ENCODE measurements at regions not wholly inside any gene's neighbourhood (a gene's known extent, or its start where the extent isn't known, plus 50 kb on each side); places are given as distances from the start of the nearest gene placed in this dataset.

GRCh38 chr16:87199379-87199778 lies 117.8 kb downstream of the C16orf95 start:
- WGBS, 3 donors = 80 to 87% (median 82%) methylated on average over 3 of the region's 3 CpGs
- DNase-seq = no peak

GRCh38 chr16:87199901-87200300 lies 117.3 kb downstream of the C16orf95 start:
- DNase-seq = no peak
- no peak overlapping the region for H3K4me3 ChIP-seq (ENCODE audit: low read depth in 1 of 3, low read length in 3 of 3)
- no peak for FAIRE-seq
- no peaks in the 10 kb centered on the region for H3K4me1 ChIP-seq (ENCODE audit: control insufficient read depth in 3 of 3, insufficient read depth in 2 of 3, low read depth in 1 of 3, low read length in 2 of 3)
- peaks cover 0 to 3% (median 2%) of the 10 kb centered on the region in 3 donors for H3K27me3 ChIP-seq (ENCODE audit: control insufficient read depth in 3 of 3, insufficient read depth in 3 of 3, low read length in 3 of 3)
- no peaks in the 10 kb centered on the region for H3K36me3 ChIP-seq (ENCODE audit: control insufficient read depth in 3 of 3, insufficient read depth in 2 of 3, low read depth in 1 of 3, low read length in 3 of 3)
- no peak overlapping the region for H3K27ac ChIP-seq (ENCODE audit: low read depth in 1 of 3, low read length in 2 of 3)
- no peaks in the 10 kb centered on the region for H3K9me3 ChIP-seq (ENCODE audit: control insufficient read depth in 2 of 2, insufficient read depth in 1 of 2, low read depth in 1 of 2, low read length in 1 of 2)
- WGBS, 3 donors = 76 to 85% (median 83%) methylated on average over 7 of the region's 7 CpGs

More at GRCh38 chr16:87199379-87199778, 117.8 kb downstream of the C16orf95 start:
- Histone ChIP-seq H3K27ac (ENCODE audit: low read depth in 1 of 3, low read length in 2 of 3) (no peak overlapping the region), H3K4me1 (ENCODE audit: control insufficient read depth in 3 of 3, insufficient read depth in 2 of 3, low read depth in 1 of 3, low read length in 2 of 3) (no peaks in the 10 kb centered on the region), H3K9me3 (ENCODE audit: control insufficient read depth in 2 of 2, insufficient read depth in 1 of 2, low read depth in 1 of 2, low read length in 1 of 2) (no peaks in the 10 kb centered on the region), H3K36me3 (ENCODE audit: control insufficient read depth in 3 of 3, insufficient read depth in 2 of 3, low read depth in 1 of 3, low read length in 3 of 3) (no peaks in the 10 kb centered on the region), H3K4me3 (ENCODE audit: low read depth in 1 of 3, low read length in 3 of 3) (no peak overlapping the region), H3K27me3 (ENCODE audit: control insufficient read depth in 3 of 3, insufficient read depth in 3 of 3, low read length in 3 of 3) (peaks cover 0 to 3% (median 2%) of the 10 kb centered on the region in 3 donors)
- no peak for FAIRE-seq

GRCh38 chr16:87200637-87201036 lies 116.6 kb downstream of the C16orf95 start:
- Histone ChIP-seq H3K9me3 (ENCODE audit: control insufficient read depth in 2 of 2, insufficient read depth in 1 of 2, low read depth in 1 of 2, low read length in 1 of 2) (no peaks in the 10 kb centered on the region), H3K4me1 (ENCODE audit: control insufficient read depth in 3 of 3, insufficient read depth in 2 of 3, low read depth in 1 of 3, low read length in 2 of 3) (no peaks in the 10 kb centered on the region), H3K36me3 (ENCODE audit: control insufficient read depth in 3 of 3, insufficient read depth in 2 of 3, low read depth in 1 of 3, low read length in 3 of 3) (no peaks in the 10 kb centered on the region), H3K4me3 (ENCODE audit: low read depth in 1 of 3, low read length in 3 of 3) (no peak overlapping the region), H3K27me3 (ENCODE audit: control insufficient read depth in 3 of 3, insufficient read depth in 3 of 3, low read length in 3 of 3) (peaks cover 0 to 3% (median 2%) of the 10 kb centered on the region in 3 donors), H3K27ac (ENCODE audit: low read depth in 1 of 3, low read length in 2 of 3) (no peak overlapping the region)
- no peak for DNase-seq
- WGBS, 3 donors = 59 to 77% (median 66%) methylated on average over 3 of the region's 3 CpGs
- FAIRE-seq = no peak

GRCh38 chr16:87201052-87201451 lies 116.1 kb downstream of the C16orf95 start:
- no peak for FAIRE-seq
- 59 to 69% (median 69%) methylated on average over 5 of the region's 5 CpGs for WGBS, 3 donors
- H3K27ac ChIP-seq (ENCODE audit: low read depth in 1 of 3, low read length in 2 of 3) = no peak overlapping the region
- peaks cover 0 to 3% (median 2%) of the 10 kb centered on the region in 3 donors for H3K27me3 ChIP-seq (ENCODE audit: control insufficient read depth in 3 of 3, insufficient read depth in 3 of 3, low read length in 3 of 3)
- H3K9me3 ChIP-seq (ENCODE audit: control insufficient read depth in 2 of 2, insufficient read depth in 1 of 2, low read depth in 1 of 2, low read length in 1 of 2) = no peaks in the 10 kb centered on the region
- H3K4me3 ChIP-seq (ENCODE audit: low read depth in 1 of 3, low read length in 3 of 3) = no peak overlapping the region
- H3K36me3 ChIP-seq (ENCODE audit: control insufficient read depth in 3 of 3, insufficient read depth in 2 of 3, low read depth in 1 of 3, low read length in 3 of 3) = no peaks in the 10 kb centered on the region
- no peak for DNase-seq
- H3K4me1 ChIP-seq (ENCODE audit: control insufficient read depth in 3 of 3, insufficient read depth in 2 of 3, low read depth in 1 of 3, low read length in 2 of 3) = no peaks in the 10 kb centered on the region

GRCh38 chr16:87201790-87202189 lies 115.4 kb downstream of the C16orf95 start:
- H3K27me3 ChIP-seq (ENCODE audit: control insufficient read depth in 3 of 3, insufficient read depth in 3 of 3, low read length in 3 of 3) = peaks cover 0 to 3% (median 2%) of the 10 kb centered on the region in 3 donors
- H3K9me3 ChIP-seq (ENCODE audit: control insufficient read depth in 2 of 2, insufficient read depth in 1 of 2, low read depth in 1 of 2, low read length in 1 of 2) = no peaks in the 10 kb centered on the region
- no peak for DNase-seq
- no peak overlapping the region for H3K4me3 ChIP-seq (ENCODE audit: low read depth in 1 of 3, low read length in 3 of 3)
- no peaks in the 10 kb centered on the region for H3K36me3 ChIP-seq (ENCODE audit: control insufficient read depth in 3 of 3, insufficient read depth in 2 of 3, low read depth in 1 of 3, low read length in 3 of 3)
- no peak for FAIRE-seq
- WGBS, 3 donors = 81 to 94% (median 89%) methylated on average over 2 of the region's 2 CpGs
- no peaks in the 10 kb centered on the region for H3K4me1 ChIP-seq (ENCODE audit: control insufficient read depth in 3 of 3, insufficient read depth in 2 of 3, low read depth in 1 of 3, low read length in 2 of 3)
- H3K27ac ChIP-seq (ENCODE audit: low read depth in 1 of 3, low read length in 2 of 3) = no peak overlapping the region

- H3K27ac ChIP-seq (ENCODE audit: low read depth in 1 of 3, low read length in 2 of 3) = no peak overlapping the region
- H3K36me3 ChIP-seq (ENCODE audit: control insufficient read depth in 3 of 3, insufficient read depth in 2 of 3, low read depth in 1 of 3, low read length in 3 of 3) = no peaks in the 10 kb centered on the region
- H3K9me3 ChIP-seq (ENCODE audit: control insufficient read depth in 2 of 2, insufficient read depth in 1 of 2, low read depth in 1 of 2, low read length in 1 of 2) = no peaks in the 10 kb centered on the region
- H3K4me3 ChIP-seq (ENCODE audit: low read depth in 1 of 3, low read length in 3 of 3) = no peak overlapping the region
- no peaks in the 10 kb centered on the region for H3K4me1 ChIP-seq (ENCODE audit: control insufficient read depth in 3 of 3, insufficient read depth in 2 of 3, low read depth in 1 of 3, low read length in 2 of 3)
- 71 to 89% (median 78%) methylated on average over 4 of the region's 4 CpGs for WGBS, 3 donors
- H3K27me3 ChIP-seq (ENCODE audit: control insufficient read depth in 3 of 3, insufficient read depth in 3 of 3, low read length in 3 of 3) = peaks cover 0 to 3% (median 2%) of the 10 kb centered on the region in 3 donors
- DNase-seq (no peak), FAIRE-seq (no peak)
Measured at GRCh38 chr16:87202346-87202745, 114.8 kb downstream of the C16orf95 start.

- FAIRE-seq = no peak
- H3K27ac ChIP-seq (ENCODE audit: low read depth in 1 of 3, low read length in 2 of 3) = no peak overlapping the region
Measured at GRCh38 chr16:87203060-87203656, 114.0 kb downstream of the C16orf95 start.

GRCh38 chr16:87206646-87207451 lies 110.3 kb downstream of the C16orf95 start:
- Histone ChIP-seq H3K4me3 (ENCODE audit: low read depth in 1 of 3, low read length in 3 of 3) (no peak overlapping the region), H3K4me1 (ENCODE audit: control insufficient read depth in 3 of 3, insufficient read depth in 2 of 3, low read depth in 1 of 3, low read length in 2 of 3) (no peaks in the 10 kb centered on the region), H3K36me3 (ENCODE audit: control insufficient read depth in 3 of 3, insufficient read depth in 2 of 3, low read depth in 1 of 3, low read length in 3 of 3) (no peaks in the 10 kb centered on the region), H3K9me3 (ENCODE audit: control insufficient read depth in 2 of 2, insufficient read depth in 1 of 2, low read depth in 1 of 2, low read length in 1 of 2) (no peaks in the 10 kb centered on the region), H3K27ac (ENCODE audit: low read depth in 1 of 3, low read length in 2 of 3) (no peak overlapping the region), H3K27me3 (ENCODE audit: control insufficient read depth in 3 of 3, insufficient read depth in 3 of 3, low read length in 3 of 3) (peaks cover 0 to 2% (median 0%) of the 10 kb centered on the region in 3 donors)
- FAIRE-seq = no peak
- no peak for DNase-seq
- 68 to 70% (median 69%) methylated on average over 14 of the region's 14 CpGs for WGBS, 3 donors

More at GRCh38 chr16:87203060-87203656, 114.0 kb downstream of the C16orf95 start:
- Histone ChIP-seq H3K4me1 (ENCODE audit: control insufficient read depth in 3 of 3, insufficient read depth in 2 of 3, low read depth in 1 of 3, low read length in 2 of 3) (no peaks in the 10 kb centered on the region), H3K36me3 (ENCODE audit: control insufficient read depth in 3 of 3, insufficient read depth in 2 of 3, low read depth in 1 of 3, low read length in 3 of 3) (no peaks in the 10 kb centered on the region), H3K4me3 (ENCODE audit: low read depth in 1 of 3, low read length in 3 of 3) (no peak overlapping the region), H3K27me3 (ENCODE audit: control insufficient read depth in 3 of 3, insufficient read depth in 3 of 3, low read length in 3 of 3) (peaks cover 0 to 3% (median 2%) of the 10 kb centered on the region in 3 donors), H3K9me3 (ENCODE audit: control insufficient read depth in 2 of 2, insufficient read depth in 1 of 2, low read depth in 1 of 2, low read length in 1 of 2) (no peaks in the 10 kb centered on the region)
- WGBS, 3 donors = 10 to 18% (median 15%) methylated on average over 10 to 11 of the region's 11 CpGs
- peak; percentile 62 to 63 for DNase-seq

Data from small intestine (tissue), 7 donors.